SKM-1 treated with dmso at 0.1 percent for 144 hours (cell line): ENCODE measurements at regions not wholly inside any gene's neighbourhood (a gene's known extent, or its start where the extent isn't known, plus 50 kb on each side); places are given as distances from the start of the nearest gene placed in this dataset.

Experiments used
- DNase-seq: peaks from one replicate; lab custom pipeline; 2025; ENCODE audit not compliant: unreplicated experiment; lab: John Stamatoyannopoulos, UW

- no peak for DNase-seq
Observed at GRCh38 chr10:46227936-46228562, 58.7 kb upstream of the ANTXRL start.

DNA sequence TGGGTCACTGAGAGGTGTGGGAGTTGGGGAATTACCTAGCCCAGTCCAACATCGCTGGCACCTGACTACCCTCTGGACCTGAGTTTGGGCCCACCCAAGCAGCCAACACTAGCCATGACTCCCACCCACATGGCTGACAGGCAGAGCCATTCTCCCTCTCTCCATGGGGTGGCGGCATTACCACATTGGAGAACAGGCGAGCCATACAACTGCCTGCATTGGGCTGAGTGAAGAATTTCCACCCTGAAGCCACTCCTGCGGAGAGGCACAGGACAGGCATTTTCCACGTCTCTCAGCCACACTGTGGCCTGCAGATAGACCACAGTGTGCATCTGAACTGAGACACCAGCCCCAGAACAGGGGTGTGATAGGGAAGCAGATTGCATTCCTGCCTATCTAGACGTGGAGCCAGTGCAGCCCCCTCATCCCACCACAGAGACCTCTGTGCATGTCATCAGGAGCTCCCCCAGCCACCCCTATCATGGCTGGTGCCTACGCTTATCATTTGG, 58.2 kb upstream of the ANTXRL start:
- DNase-seq, result peak; percentile 33

- peak; percentile 35 for DNase-seq
Observed at GRCh38 chr10:46229144-46229563, 57.6 kb upstream of the ANTXRL start.

- DNase-seq, result no peak
Observed at GRCh38 chr10:46230615-46231014, 56.2 kb upstream of the ANTXRL start.

- DNase-seq, result no peak
Observed at GRCh38 chr10:46231087-46231486, 55.7 kb upstream of the ANTXRL start.

DNA sequence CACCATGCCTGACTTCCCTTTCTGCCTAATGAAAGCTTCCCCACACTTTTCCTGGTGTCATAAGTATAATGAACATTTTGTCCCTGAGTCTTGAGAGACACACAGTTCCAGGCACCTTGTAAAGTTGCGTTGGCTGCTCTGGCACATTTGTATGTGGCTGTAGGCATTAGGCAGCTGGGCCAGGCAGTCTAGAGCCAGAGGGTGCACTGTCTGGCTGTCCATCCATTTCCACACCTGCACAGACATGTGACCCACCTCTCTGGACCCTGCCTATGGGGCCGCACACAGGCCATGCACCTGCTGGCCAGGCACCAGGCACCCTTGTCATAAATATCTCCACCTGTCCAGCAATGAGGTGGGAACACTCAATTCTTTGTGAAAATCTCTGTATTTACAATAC, 54.7 kb upstream of the ANTXRL start:
- DNase-seq, result no peak

DNA sequence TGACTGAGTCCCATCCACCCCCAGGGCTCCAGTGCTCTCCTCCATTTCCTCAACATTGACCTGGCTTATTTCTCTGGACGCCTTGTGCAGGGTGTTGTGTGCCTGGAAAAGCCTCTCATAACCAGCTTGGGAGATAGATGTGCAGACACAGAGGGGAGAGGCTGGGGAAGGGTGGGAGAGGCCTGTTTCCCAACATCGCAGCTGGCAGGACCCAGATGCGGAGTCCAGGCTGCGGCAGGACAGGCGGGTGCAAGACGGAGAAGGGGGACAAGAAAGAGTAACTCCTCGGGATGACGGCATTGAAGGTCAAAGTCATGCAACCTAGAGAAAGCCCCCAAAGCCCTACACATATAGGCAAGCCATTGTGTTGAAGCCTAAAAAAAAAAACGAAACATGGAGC, 54.1 kb upstream of the ANTXRL start:
- no peak for DNase-seq

DNA sequence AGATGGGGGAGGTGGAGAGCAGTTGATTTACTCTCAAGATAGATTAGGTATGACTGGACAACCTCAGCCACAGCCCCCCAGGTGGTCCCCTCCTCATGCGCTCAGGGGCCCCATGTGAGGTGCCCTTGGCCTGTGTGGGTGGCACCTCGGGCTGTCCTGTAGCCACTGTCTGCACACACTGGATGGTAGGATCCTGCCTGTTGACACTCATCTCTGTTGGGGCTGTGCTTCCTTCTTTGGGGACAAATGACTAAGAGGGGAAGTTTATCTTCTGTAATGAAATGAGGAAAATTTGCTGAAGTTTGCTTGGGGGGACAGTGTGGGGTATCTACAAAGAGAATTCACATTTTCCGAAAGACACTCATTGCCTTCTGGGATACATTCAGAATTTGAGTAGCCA, 53.6 kb upstream of the ANTXRL start:
- DNase-seq, result no peak

DNA sequence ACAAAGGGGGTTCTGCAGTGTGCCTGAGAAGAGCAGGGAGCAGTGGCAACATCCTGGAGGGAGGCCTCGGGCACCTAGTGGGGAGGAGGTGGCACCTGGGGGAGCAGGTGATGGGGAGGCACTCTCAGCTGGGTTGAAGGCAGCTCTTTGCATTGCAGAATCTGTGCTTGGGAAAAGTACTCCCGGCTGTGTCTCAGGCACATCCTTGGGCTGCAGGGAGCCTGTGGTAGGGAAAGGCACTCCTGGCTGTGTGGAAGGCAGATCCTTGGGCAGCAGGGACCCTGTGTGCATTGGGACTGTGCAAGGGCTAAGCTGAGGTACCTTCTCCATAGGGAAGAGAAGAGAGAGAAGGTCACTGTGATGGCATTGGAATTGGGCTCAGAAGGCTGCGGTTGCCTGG, 52.8 kb upstream of the ANTXRL start:
- no peak for DNase-seq

DNA sequence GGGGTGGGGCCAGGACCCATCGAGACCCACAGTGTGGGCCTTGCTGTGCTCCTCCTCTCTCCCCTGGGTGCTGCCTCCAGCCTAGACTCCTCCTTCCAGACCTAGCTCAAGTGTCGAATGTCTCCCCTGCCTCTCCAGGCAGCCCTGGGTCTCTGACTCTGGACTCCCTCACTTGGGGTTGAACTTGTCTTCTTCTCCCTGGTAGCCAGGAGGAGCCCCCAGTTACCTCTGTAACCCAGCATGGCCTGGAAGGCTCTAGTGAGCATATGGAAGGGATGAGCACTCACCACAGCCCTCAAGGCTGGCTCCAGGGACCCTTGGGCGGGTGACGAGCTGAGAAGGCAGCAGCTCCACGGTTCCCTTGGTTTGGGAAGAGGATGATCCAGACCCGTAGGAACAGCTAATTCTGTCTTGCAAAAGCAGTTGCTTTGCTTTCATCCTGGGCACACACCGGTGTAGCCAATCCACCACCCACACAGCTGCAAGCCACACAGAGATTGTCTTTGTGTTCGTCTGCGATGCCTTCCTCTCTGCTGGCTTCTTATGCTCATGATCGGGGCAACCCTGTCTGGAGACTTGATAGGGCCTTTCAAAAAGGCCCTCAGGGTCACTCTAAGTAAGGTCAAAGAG, 52.3 kb upstream of the ANTXRL start:
- DNase-seq, result no peak

DNA sequence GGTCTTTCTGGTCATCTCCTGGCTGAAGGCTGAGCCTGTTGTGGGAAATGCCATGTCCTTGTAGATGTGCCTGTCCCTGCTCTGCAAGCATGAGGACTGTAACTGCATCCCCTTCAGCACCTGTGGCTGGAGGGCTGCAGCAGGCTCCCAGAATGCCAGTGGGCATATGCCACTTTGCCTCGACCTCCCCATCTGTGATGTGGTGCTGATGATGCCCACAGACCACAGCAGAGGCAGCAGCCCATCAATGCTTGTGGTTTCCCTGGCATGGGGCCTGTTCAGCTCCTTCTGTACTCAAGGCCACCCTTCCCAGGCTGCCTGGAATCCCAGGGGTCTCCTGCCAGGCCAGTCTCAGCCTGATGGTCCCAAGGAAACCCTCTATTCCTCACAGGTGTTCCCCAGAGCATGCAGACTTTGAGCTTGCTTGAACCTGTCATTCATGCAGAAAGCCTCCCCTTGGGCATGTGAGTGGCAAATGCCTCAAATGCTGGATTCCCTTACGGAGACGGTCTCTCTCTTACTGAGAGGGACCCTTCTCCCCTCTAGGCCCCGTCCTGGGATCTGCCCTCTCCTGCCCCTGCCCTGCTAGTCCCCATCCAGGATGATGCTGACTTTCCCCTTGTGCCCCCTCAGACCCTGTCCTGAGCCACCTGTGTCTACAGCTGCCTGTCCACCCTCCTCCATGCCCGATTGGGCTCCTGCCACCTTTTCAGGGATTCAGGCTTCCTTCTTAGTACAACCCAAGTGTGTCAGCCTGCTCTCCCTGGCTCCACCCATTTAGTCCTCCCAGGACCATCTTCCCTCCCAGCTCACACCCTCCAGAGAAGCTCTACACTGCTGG, 50.9 kb upstream of the ANTXRL start:
- DNase-seq, result no peak

DNA sequence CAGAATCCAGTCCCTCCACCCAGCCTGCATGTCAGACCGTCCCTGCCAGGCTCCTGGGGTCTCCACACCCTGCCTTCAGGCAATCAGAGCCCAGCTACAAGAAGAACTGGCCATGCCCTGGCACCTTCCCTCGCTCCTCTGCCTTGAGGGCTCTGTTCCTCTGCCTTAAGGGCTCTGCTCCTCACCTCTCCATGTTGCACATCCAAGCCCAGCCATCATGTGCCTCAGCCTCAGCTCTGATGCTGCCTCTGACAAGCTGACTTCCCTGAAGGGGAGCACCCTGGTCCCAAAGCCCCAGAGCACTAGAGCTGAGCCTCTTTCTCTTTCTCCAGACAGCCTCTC, 50.3 kb upstream of the ANTXRL start:
- no peak for DNase-seq

GRCh38 chr10:46236941-46237681, 49.7 kb upstream of the ANTXRL start:
- DNase-seq, result no peak
